Pancreas (tissue), 10 donors: ENCODE measurements at regions not wholly inside any gene's neighbourhood (a gene's known extent, or its start where the extent isn't known, plus 50 kb on each side); places are given as distances from the start of the nearest gene placed in this dataset.

ENCODE experiments used
- ATAC-seq, 4 donors: fragments of 200-7000 bp; cut with Tn5 transposase; one replicate each; pipeline versions ENCODE4 v1.8.0 to v1.9.1; 2020; ENCODE audit warnings: mild to moderate bottlenecking in 4 of 4, moderate library complexity in 4 of 4
- DNase-seq, 6 donors: peaks; one replicate each; pipeline ENCODE4 v3.0.0-alpha.2; 2020
- FAIRE-seq: peaks from 2 replicates; lab custom pipeline; 2012; peaks lifted over from hg19 to GRCh38; lab: Jason Lieb, UNC
- H3K27ac ChIP-seq, 4 donors: fragments of 200-600 bp; sonication (generic); 1 replicate in 3 of 4; 2 replicates in 1 of 4; pipeline versions ENCODE4 v1.5.0 to v1.8.0; 2020
- H3K27me3 ChIP-seq, 4 donors: fragments of 200-600 bp; one replicate each; pipeline ENCODE4 v1.8.0; 2021
- H3K36me3 ChIP-seq, 3 donors: fragments of 200-600 bp; sonication (generic) in 1 of 3; one replicate each; pipeline versions ENCODE4 v1.5.0 to v1.8.0; 2020 to 2021
- H3K4me1 ChIP-seq, 3 donors: fragments of 200-600 bp; one replicate each; pipeline ENCODE4 v1.8.0; 2021
- H3K4me3 ChIP-seq, 4 donors: fragments of 200-600 bp; sonication (generic) in 2 of 4; one replicate each; pipeline versions ENCODE4 v1.5.0 to v1.8.0; 2020 to 2021
- H3K9me3 ChIP-seq, 4 donors: fragments of 200-600 bp; one replicate each; pipeline ENCODE4 v1.8.0; 2021
- WGBS, 2 donors: extraction: QIAGEN DNeasy Blood & Tissue Kit; methylation state at CpG; one replicate each; pipeline ENCODE4 v1.1.7; 2013; 5-methylcytosine and 5-hydroxymethylcytosine counted together
- intact Hi-C, 3 donors: fragments of 100-400 bp; cut with DNase I; formaldehyde crosslinking; loops; one replicate each; pipeline versions ENCODE4 v1.11.1 to v1.14.2; 2022
- TF ChIP-seq, protein P1 (sequence below), 4 donors: fragments of 200-600 bp; sonication (generic) in 3 of 4; IDR thresholded peaks; one replicate each; pipeline versions ENCODE4 v1.5.0 to v1.8.0; 2021; ENCODE audit warnings: antibody characterized with exemption in 4 of 4
- donor health status: healthy with polysubstance abuse.
- donor health status: DM: no; HTN: no; CAD: no; lungs with moderate emphysema.
- donor health status: DM: no; HTN: no; CAD: no.
- donor health status: control.
- donor health status: control.
- donor health status: Bipolar disorder and iron deficiency.
- donor health status: DM: yes; HTN: yes; CAD: no.
- donor health status: DM: no; HTN: no; CAD: no.
- donor health status: DM: no; HTN: no; CAD: no.
- donor health status: DM: yes; HTN: yes; CAD: no.

DNA sequence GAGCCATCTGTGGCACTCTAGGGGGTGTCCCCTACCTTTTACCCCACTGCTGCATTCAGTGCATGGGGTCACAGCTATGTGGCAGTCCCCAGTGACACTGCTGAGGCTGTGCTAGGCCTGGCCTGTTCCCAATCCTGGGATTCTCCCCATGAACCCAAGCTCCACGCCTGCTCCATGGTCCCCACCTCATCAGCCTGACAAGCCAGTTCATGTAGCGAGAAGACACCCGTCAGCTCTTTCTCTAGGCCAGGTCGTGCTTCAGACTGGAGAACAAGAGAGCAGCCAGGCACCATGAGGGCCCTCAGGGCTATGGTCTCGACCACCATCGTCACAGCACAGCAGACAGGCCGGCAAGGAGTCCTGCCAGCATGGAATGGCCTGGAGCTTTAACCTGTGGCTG lies 72.8 kb upstream of the PRR20G start:
- no peak for FAIRE-seq
- 73 to 81% methylated on average over 7 of the region's 7 CpGs for WGBS, 2 donors
- Histone ChIP-seq H3K27ac (no peak overlapping the region), H3K9me3 (no peaks in the 10 kb centered on the region), H3K27me3 (no peaks in the 10 kb centered on the region), H3K36me3 (no peaks in the 10 kb centered on the region), H3K4me1 (no peaks in the 10 kb centered on the region), H3K4me3 (no peak overlapping the region)
- intact Hi-C loops: no loop called here
- TF ChIP-seq, protein P1, sequence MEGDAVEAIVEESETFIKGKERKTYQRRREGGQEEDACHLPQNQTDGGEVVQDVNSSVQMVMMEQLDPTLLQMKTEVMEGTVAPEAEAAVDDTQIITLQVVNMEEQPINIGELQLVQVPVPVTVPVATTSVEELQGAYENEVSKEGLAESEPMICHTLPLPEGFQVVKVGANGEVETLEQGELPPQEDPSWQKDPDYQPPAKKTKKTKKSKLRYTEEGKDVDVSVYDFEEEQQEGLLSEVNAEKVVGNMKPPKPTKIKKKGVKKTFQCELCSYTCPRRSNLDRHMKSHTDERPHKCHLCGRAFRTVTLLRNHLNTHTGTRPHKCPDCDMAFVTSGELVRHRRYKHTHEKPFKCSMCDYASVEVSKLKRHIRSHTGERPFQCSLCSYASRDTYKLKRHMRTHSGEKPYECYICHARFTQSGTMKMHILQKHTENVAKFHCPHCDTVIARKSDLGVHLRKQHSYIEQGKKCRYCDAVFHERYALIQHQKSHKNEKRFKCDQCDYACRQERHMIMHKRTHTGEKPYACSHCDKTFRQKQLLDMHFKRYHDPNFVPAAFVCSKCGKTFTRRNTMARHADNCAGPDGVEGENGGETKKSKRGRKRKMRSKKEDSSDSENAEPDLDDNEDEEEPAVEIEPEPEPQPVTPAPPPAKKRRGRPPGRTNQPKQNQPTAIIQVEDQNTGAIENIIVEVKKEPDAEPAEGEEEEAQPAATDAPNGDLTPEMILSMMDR (IDR thresholded peaks at IDR 0.05): no peak
- ATAC-seq: no peak
- DNase-seq: no peak

DNA sequence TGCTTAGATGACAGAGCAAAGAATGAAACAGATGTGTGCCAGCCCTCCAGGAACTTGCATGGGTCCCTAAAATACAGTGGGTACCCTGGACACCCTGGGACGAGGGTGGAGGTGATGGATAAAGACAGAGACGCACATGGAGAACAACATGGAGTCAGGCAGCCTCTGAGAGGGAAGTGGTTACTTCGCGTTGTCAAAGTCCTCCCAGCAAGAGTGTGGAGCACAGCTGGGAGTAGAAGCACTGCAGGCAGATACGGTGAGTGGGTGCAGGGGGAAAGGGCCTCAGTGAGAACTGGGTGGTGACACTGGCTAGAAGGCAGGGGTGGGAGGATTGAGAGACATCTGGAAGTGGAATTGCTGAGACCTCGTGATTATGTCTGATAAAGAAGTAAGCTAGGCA lies 70.8 kb upstream of the PRR20G start:
- no peaks in the 10 kb centered on the region for H3K36me3 ChIP-seq
- no peaks in the 10 kb centered on the region for H3K4me1 ChIP-seq
- no peak for DNase-seq
- no peaks in the 10 kb centered on the region for H3K27me3 ChIP-seq
- no peak overlapping the region for H3K27ac ChIP-seq
- H3K9me3 ChIP-seq: no peaks in the 10 kb centered on the region
- no peak overlapping the region for H3K4me3 ChIP-seq
- WGBS, 2 donors: 65 to 75% methylated on average over 6 of the region's 6 CpGs
- TF ChIP-seq, protein P1 (IDR thresholded peaks at IDR 0.05): no peak
- intact Hi-C loops: no loop called here
- no peak for FAIRE-seq
- ATAC-seq: no peak

DNA sequence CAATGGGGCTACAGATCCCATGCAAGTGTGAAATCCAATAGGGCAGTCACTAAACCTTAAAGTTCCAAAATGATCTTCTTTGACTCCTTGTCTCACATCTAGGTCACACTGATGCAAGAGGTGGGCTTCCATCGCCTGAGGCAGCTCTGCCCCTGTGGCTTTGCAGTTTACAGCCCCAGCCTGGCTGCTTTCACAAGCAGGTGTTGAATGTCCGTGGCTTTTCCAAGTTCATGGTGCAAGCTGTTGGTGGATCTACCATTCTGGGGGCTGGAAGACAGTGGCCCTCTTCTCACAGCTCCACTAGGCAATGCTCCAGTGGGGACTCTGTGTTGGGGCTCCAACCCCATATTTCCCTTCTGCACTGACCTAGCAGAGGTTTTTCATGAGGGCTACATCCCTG lies 68.5 kb upstream of the PRR20G start:
- H3K36me3 ChIP-seq: no peaks in the 10 kb centered on the region
- H3K4me1 ChIP-seq: no peaks in the 10 kb centered on the region
- DNase-seq (no peak), FAIRE-seq (no peak), ATAC-seq (no peak)
- intact Hi-C loops: no loop called here
- no peak overlapping the region for H3K4me3 ChIP-seq
- WGBS, 2 donors: 66 to 79% methylated on average over 2 of the region's 2 CpGs
- H3K9me3 ChIP-seq: no peaks in the 10 kb centered on the region
- no peaks in the 10 kb centered on the region for H3K27me3 ChIP-seq
- TF ChIP-seq, protein P1 (IDR thresholded peaks at IDR 0.05): no peak
- no peak overlapping the region for H3K27ac ChIP-seq

DNA sequence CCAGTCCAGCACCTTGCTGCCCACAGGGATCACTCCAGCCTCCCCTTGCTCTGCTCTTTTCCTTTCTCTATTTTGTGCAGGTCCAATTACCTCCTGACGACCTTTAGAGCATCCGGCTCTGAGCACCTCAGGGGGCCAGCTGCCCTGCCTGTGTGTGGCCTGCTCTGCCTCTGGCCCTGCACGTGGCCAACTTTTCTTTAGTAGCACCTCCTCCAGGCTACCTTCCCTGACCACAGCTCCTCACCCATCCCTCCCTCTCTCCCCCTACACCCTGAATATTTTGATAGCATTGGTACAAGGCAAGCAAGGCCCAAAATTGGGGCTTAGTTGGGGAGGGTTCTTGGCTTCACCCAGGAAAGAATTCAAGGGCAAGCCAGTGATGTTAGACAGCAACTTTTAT lies 66.9 kb upstream of the PRR20G start:
- DNase-seq (no peak), ATAC-seq (no peak), FAIRE-seq (no peak)
- Histone ChIP-seq H3K4me1 (no peaks in the 10 kb centered on the region), H3K27me3 (no peaks in the 10 kb centered on the region), H3K4me3 (no peak overlapping the region), H3K27ac (no peak overlapping the region), H3K9me3 (no peaks in the 10 kb centered on the region), H3K36me3 (no peaks in the 10 kb centered on the region)
- TF ChIP-seq, protein P1 (IDR thresholded peaks at IDR 0.05): no peak
- 73 to 83% methylated on average over 3 of the region's 3 CpGs for WGBS, 2 donors
- intact Hi-C loops: no loop called here

DNA sequence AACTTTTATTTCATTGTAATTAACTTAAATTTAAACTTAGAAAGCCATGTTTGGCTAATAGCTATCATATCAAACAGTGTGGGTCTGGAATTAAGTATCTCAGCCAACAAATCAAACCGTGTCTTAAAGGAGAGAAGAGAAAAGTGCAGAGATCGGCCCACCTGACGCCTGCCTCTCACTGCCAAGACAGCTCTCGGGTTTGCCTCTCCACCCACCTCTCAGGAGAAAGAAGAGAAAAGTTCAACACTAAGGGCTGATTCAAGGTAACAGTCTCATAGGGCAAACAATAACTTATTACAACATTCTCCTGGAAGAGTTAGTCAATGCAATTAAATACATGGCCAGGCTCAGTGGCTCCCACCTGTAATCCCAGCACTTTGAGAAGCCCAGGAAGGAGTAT lies 64.8 kb upstream of the PRR20G start:
- DNase-seq (no peak), FAIRE-seq (no peak), ATAC-seq (no peak)
- intact Hi-C loops: no loop called here
- 71 to 81% methylated on average over 4 of the region's 4 CpGs for WGBS, 2 donors
- Histone ChIP-seq H3K27me3 (no peaks in the 10 kb centered on the region), H3K9me3 (no peaks in the 10 kb centered on the region), H3K4me1 (no peaks in the 10 kb centered on the region), H3K4me3 (no peak overlapping the region), H3K36me3 (no peaks in the 10 kb centered on the region), H3K27ac (no peak overlapping the region)
- TF ChIP-seq, protein P1 (IDR thresholded peaks at IDR 0.05): no peak
